ENCODE measurements at regions not wholly inside any gene's neighbourhood (a gene's known extent, or its start where the extent isn't known, plus 50 kb on each side); places are given as distances from the start of the nearest gene placed in this dataset.

GRCh38 chr17:77690271-77691161 is 268.0 kb upstream of the TNRC6C start:
- TF ChIP-seq ZFX (IDR thresholded peaks at IDR 0.05): no peak
- TF ChIP-seq CTCF (conservative IDR thresholded peaks at IDR 0.05): no peak
- H3K27ac ChIP-seq: no peak overlapping the region

- H3K27ac ChIP-seq: no peak overlapping the region
- no peak for TF ChIP-seq CTCF (conservative IDR thresholded peaks at IDR 0.05)
- no peak for TF ChIP-seq ZFX (IDR thresholded peaks at IDR 0.05)
Observed at GRCh38 chr17:77691216-77692085, 267.1 kb upstream of the TNRC6C start.

GRCh38 chr17:77692571-77693161 is 265.8 kb upstream of the TNRC6C start:
- no peak for TF ChIP-seq ZFX (IDR thresholded peaks at IDR 0.05)
- TF ChIP-seq CTCF (conservative IDR thresholded peaks at IDR 0.05): no peak
- H3K27ac ChIP-seq: no peak overlapping the region

GRCh38 chr17:77693301-77693700 is 265.2 kb upstream of the TNRC6C start:
- no peak overlapping the region for H3K27ac ChIP-seq
- TF ChIP-seq ZFX (IDR thresholded peaks at IDR 0.05): no peak
- TF ChIP-seq CTCF (conservative IDR thresholded peaks at IDR 0.05): no peak

GRCh38 chr17:77693776-77694175 is 264.7 kb upstream of the TNRC6C start:
- H3K27ac ChIP-seq: no peak overlapping the region

More at GRCh38 chr17:77693776-77694175, 264.7 kb upstream of the TNRC6C start:
- TF ChIP-seq ZFX (IDR thresholded peaks at IDR 0.05) (no peak), CTCF (conservative IDR thresholded peaks at IDR 0.05) (no peak)

Data from C4-2B (cell line).